MCF 10A (cell line): ENCODE measurements at regions not wholly inside any gene's neighbourhood (a gene's known extent, or its start where the extent isn't known, plus 50 kb on each side); places are given as distances from the start of the nearest gene placed in this dataset.

Experiments used
- BruUV-seq: library from RNA; stranded (reverse); fragments of 400-500 nt; replicated peaks from 2 replicates; lab custom pipeline; 2021; lab: Mats Ljungman, UMichigan
- CTCF ChIA-PET: fragments of 300-600 bp; sonication (Branson Sonifier 250); formaldehyde crosslinking; extraction: SDS; loops from one replicate; lab custom pipeline; 2021; ENCODE audit warnings: antibody characterized with exemption, inconsistent platforms; lab: Yijun Ruan, JAX
- POLR2A ChIA-PET: fragments of 300-600, 350-650 bp; sonication (Branson Sonifier 250); formaldehyde crosslinking; extraction: SDS; loops from one replicate; lab custom pipeline; 2020; ENCODE audit warnings: antibody characterized with exemption, inconsistent platforms; lab: Yijun Ruan, JAX
- DNase-seq: peaks from one replicate; pipeline ENCODE4 v3.0.0-alpha.2; 2018; ENCODE audit not compliant: unreplicated experiment
- H3K27ac Mint-ChIP-seq: one replicate; pipeline ENCODE4 v1.8.0; 2022; ENCODE audit warnings: mild to moderate bottlenecking, low read depth, mixed read lengths; ENCODE audit not compliant: unreplicated experiment
- H3K27me3 Mint-ChIP-seq: one replicate; pipeline ENCODE4 v1.8.0; 2022; ENCODE audit warnings: mixed read lengths; ENCODE audit not compliant: insufficient read depth, unreplicated experiment
- H3K36me3 Mint-ChIP-seq: one replicate; pipeline ENCODE4 v1.8.0; 2022; ENCODE audit warnings: mild to moderate bottlenecking, moderate library complexity, mixed read lengths; ENCODE audit not compliant: insufficient read depth, unreplicated experiment
- H3K4me1 Mint-ChIP-seq: one replicate; pipeline ENCODE4 v1.8.0; 2022; ENCODE audit warnings: mixed read lengths; ENCODE audit not compliant: insufficient read depth, unreplicated experiment
- H3K4me3 Mint-ChIP-seq: one replicate; pipeline ENCODE4 v1.8.0; 2022; ENCODE audit warnings: mild to moderate bottlenecking, moderate library complexity, mixed read lengths; ENCODE audit not compliant: unreplicated experiment
- H3K9me3 Mint-ChIP-seq: one replicate; pipeline ENCODE4 v1.8.0; 2022; ENCODE audit warnings: mixed read lengths; ENCODE audit not compliant: unreplicated experiment
- CTCF ChIP-seq: fragments of 200-600 bp; IDR thresholded peaks from one replicate; pipeline ENCODE4 v1.8.0; 2022; ENCODE audit warnings: antibody characterized with exemption, mild to moderate bottlenecking; ENCODE audit not compliant: unreplicated experiment
- intact Hi-C: fragments of 100-400 bp; cut with micrococcal nuclease; formaldehyde crosslinking; loops from 2 replicates; pipeline ENCODE4 v1.14.1; 2022

- no peak for TF ChIP-seq CTCF
- Mint-ChIP-seq H3K4me1 (no peaks in the 10 kb centered on the region), H3K36me3 (no peaks in the 10 kb centered on the region), H3K9me3 (no peaks in the 10 kb centered on the region), H3K27ac (no peak overlapping the region), H3K4me3 (no peak overlapping the region), H3K27me3 (no peaks in the 10 kb centered on the region)
- DNase-seq: no peak
- no TSS peak for BruUV-seq
- POLR2A ChIA-PET: no interaction called here
- intact Hi-C loops: no loop called here
- CTCF ChIA-PET: no interaction called here
Measured at GRCh38 chr6:113616701-113617274, 240.4 kb upstream of the MARCKS start.

GRCh38 chr6:113619077-113619476 lies 238.1 kb upstream of the MARCKS start:
- ChIA-PET POLR2A (no interaction called here), CTCF (no interaction called here)
- intact Hi-C loops: no loop called here
- no peak for DNase-seq
- Mint-ChIP-seq H3K36me3 (no peaks in the 10 kb centered on the region), H3K27me3 (no peaks in the 10 kb centered on the region), H3K4me3 (no peak overlapping the region), H3K27ac (no peak overlapping the region), H3K4me1 (no peaks in the 10 kb centered on the region), H3K9me3 (no peaks in the 10 kb centered on the region)
- TF ChIP-seq CTCF: no peak
- no TSS peak for BruUV-seq

- BruUV-seq: no TSS peak
- Mint-ChIP-seq H3K27me3 (no peaks in the 10 kb centered on the region), H3K4me3 (no peak overlapping the region), H3K9me3 (no peaks in the 10 kb centered on the region), H3K36me3 (no peaks in the 10 kb centered on the region), H3K27ac (no peak overlapping the region), H3K4me1 (no peaks in the 10 kb centered on the region)
- no peak for DNase-seq
- intact Hi-C loops: no loop called here
- CTCF ChIA-PET: interaction anchor here (0.6 to 1.2 kb wide), 3 partner anchors 18 to 323 kb away, joined by 3 to 5 read pairs (median 3); no protein-coding TSS in a partner anchor
- POLR2A ChIA-PET: interaction anchor here (0.7 to 1.4 kb wide), 3 partner anchors 10 to 82 kb away, joined by 3 to 6 read pairs (median 3); no protein-coding TSS in a partner anchor
- TF ChIP-seq CTCF: no peak
Measured at GRCh38 chr6:113620386-113620785, 236.8 kb upstream of the MARCKS start.

GRCh38 chr6:113622254-113622653 lies 234.9 kb upstream of the MARCKS start:
- POLR2A ChIA-PET: no interaction called here
- H3K27me3 Mint-ChIP-seq: no peaks in the 10 kb centered on the region
- no peaks in the 10 kb centered on the region for H3K9me3 Mint-ChIP-seq
- intact Hi-C loops: no loop called here
- CTCF ChIA-PET: no interaction called here
- no peaks in the 10 kb centered on the region for H3K36me3 Mint-ChIP-seq
- no TSS peak for BruUV-seq
- no peak overlapping the region for H3K4me3 Mint-ChIP-seq
- DNase-seq: no peak
- H3K27ac Mint-ChIP-seq: no peak overlapping the region
- no peak for TF ChIP-seq CTCF
- no peaks in the 10 kb centered on the region for H3K4me1 Mint-ChIP-seq
